ENCODE measurements at regions not wholly inside any gene's neighbourhood (a gene's known extent, or its start where the extent isn't known, plus 50 kb on each side); places are given as distances from the start of the nearest gene placed in this dataset.
"Not testable (repeated sequence)": the region's sequence is repeated elsewhere in the genome, so short reads cannot be mapped to it uniquely, and the experiment has no call there.

DNA sequence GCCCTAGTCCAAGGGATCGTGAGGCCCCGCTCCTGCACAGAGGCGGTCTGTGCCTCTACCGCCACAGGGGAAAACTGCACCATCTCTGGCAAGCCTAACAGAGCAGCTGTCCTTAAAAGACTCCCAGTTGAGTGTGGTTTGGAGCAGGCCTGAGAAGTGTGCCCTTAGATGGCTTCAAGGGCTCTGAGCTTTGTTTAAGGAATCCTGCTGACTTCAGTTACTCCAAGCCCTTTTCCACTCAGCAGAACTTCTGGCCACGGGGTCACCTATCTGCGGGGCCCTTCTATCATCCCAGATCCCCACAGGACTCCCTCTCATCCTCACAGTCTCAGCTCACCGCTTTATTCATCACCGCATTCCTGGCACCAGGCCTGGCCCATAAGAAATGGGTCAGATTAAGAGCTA is 131.5 kb downstream of the CCDC74A start:
- Histone ChIP-seq H3K9ac (ENCODE audit: insufficient read length, low read depth) (no peak overlapping the region), H3K4me1 (ENCODE audit: insufficient read depth, insufficient read length) (no peaks in the 10 kb centered on the region), H3K27me3 (ENCODE audit: insufficient read depth, insufficient read length) (no peaks in the 10 kb centered on the region), H3K9me3 (ENCODE audit: insufficient read depth, low read length) (no peaks in the 10 kb centered on the region; the same call in 1 of the 2 replicates), H3K36me3 (ENCODE audit: insufficient read depth, insufficient read length, low read length) (no peaks in the 10 kb centered on the region), H3K4me3 (ENCODE audit: insufficient read length, low read depth) (no peak overlapping the region)
- DNase-seq (ENCODE audit: low read depth, low spot score) = no peak
- TF ChIP-seq YY1 (IDR thresholded peaks at IDR 0.05; ENCODE audit: insufficient read depth, insufficient read length) (no peak), ZNF274 (IDR thresholded peaks at IDR 0.05; ENCODE audit: low read depth, low read length) (no peak), SUZ12 (IDR thresholded peaks at IDR 0.05; ENCODE audit: extremely low read depth, insufficient read depth, insufficient read length) (no peak)

DNA sequence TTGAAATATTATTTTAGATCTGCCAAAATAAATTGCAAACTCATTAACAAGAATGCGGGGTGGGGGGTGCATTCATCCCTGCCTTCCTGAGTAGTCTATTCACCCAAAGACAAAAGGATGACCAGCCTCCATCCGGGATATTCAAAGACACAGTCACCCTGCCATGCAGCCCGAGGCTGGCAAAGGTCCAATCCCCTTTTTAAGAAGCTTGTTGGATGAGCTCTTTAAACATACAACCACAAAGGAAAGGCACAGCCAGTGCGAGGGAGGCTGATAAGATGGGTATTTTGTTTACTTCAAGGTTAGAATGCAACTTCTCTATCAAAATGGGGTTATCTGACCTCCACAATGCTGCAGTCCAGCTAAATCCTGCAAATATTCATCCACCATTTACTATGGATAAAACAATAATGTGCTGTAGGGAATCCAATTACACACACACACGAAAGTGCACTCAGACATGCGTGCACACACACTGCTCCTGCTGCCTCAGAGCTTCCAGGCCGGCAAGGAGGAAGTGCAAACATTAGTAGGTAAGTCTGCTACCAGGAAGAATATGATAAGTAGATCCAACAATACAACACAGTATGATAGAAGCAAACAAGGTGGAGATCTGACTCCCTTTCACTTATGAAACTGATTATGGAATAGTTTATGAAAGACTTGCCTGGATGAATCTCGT is 133.6 kb downstream of the CCDC74A start:
- H3K4me3 ChIP-seq (ENCODE audit: insufficient read length, low read depth); H3K9ac ChIP-seq (ENCODE audit: insufficient read length, low read depth); H3K9me3 ChIP-seq (ENCODE audit: insufficient read depth, low read length); H3K36me3 ChIP-seq (ENCODE audit: insufficient read depth, insufficient read length, low read length); DNase-seq (ENCODE audit: low read depth, low spot score); H3K4me1 ChIP-seq (ENCODE audit: insufficient read depth, insufficient read length); H3K27me3 ChIP-seq (ENCODE audit: insufficient read depth, insufficient read length): not testable (repeated sequence)

DNA sequence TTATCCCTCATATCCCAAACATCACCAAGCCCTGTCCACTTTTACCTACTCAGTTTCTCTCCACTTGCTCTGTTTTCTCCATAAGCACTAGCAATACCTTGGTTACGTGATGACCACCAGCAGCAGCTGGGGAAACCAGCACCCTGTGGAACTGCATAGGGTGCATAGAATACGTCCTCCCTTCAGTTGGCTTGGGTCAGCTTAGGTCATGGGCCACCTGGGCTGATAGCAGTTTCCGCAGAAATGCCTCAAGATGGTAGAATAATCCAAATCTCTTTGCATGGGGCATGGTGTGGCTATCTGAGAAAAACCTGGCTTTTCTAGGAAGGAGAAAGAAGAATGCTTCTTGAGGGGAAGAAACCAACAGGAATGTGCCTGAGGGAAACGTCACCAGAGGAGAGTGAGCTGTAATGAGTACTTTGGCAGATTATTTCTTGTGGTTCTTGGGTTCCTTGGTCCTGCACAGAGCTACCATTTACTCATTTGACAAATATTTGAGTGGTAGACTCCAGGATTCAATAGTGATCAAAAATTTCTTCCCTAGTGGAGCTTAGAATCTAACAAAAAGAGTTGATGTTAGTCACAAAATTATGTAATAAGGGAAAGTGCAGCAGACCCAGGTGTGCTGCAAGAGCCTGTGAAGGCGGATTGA is 134.3 kb downstream of the CCDC74A start:
- H3K4me3 ChIP-seq (ENCODE audit: insufficient read length, low read depth); H3K9ac ChIP-seq (ENCODE audit: insufficient read length, low read depth); H3K9me3 ChIP-seq (ENCODE audit: insufficient read depth, low read length); H3K4me1 ChIP-seq (ENCODE audit: insufficient read depth, insufficient read length); H3K27me3 ChIP-seq (ENCODE audit: insufficient read depth, insufficient read length); DNase-seq (ENCODE audit: low read depth, low spot score); H3K36me3 ChIP-seq (ENCODE audit: insufficient read depth, insufficient read length, low read length): not testable (repeated sequence)

DNA sequence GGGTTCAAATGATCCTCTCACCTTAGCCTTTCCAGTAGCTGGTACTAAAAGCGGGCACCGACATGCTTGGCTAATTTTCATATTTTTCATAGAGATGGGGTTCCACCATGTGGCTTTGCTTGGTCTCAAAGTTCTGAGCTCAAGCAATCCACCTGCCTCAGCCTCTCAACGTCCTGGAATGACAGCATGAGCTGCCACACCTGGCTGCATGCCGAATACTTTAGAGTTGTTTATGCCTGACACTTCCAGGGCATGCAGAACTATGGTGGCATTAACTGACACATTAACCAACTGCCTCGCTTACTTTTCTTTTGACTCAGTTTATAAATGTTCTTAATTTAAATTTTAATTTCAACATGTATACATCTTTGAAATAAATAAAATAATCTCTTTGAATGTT is 135.8 kb downstream of the CCDC74A start:
- H3K4me1 ChIP-seq (ENCODE audit: insufficient read depth, insufficient read length); H3K27me3 ChIP-seq (ENCODE audit: insufficient read depth, insufficient read length); DNase-seq (ENCODE audit: low read depth, low spot score); H3K9me3 ChIP-seq (ENCODE audit: insufficient read depth, low read length); H3K4me3 ChIP-seq (ENCODE audit: insufficient read length, low read depth); H3K36me3 ChIP-seq (ENCODE audit: insufficient read depth, insufficient read length, low read length); H3K9ac ChIP-seq (ENCODE audit: insufficient read length, low read depth): not testable (repeated sequence)

DNA sequence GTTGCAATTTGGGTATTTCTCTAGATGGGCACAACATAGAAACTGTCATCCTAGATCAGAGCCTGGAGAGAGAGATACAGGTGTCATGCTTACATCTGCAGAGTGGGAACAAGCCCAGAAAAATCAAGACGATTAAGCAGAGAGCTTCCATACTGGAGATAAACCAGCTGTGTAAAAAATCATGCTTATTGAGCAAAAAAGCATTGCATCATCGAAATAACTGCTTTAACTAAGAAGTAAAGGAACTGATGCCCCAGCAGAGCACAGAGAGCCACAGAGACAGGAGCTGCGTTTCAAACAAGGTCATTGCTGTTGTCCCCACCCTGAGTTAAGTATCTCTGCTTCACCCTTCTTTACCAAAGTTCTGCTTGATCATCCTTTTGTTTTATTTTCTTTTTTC is 138.0 kb downstream of the CCDC74A start:
- not testable (repeated sequence) for H3K4me1 ChIP-seq (ENCODE audit: insufficient read depth, insufficient read length); H3K9ac ChIP-seq (ENCODE audit: insufficient read length, low read depth); H3K36me3 ChIP-seq (ENCODE audit: insufficient read depth, insufficient read length, low read length); H3K4me3 ChIP-seq (ENCODE audit: insufficient read length, low read depth); DNase-seq (ENCODE audit: low read depth, low spot score); H3K27me3 ChIP-seq (ENCODE audit: insufficient read depth, insufficient read length)
- peaks cover 17% of the 10 kb centered on the region; the same call in 1 of the 2 replicates for H3K9me3 ChIP-seq (ENCODE audit: insufficient read depth, low read length)

DNA sequence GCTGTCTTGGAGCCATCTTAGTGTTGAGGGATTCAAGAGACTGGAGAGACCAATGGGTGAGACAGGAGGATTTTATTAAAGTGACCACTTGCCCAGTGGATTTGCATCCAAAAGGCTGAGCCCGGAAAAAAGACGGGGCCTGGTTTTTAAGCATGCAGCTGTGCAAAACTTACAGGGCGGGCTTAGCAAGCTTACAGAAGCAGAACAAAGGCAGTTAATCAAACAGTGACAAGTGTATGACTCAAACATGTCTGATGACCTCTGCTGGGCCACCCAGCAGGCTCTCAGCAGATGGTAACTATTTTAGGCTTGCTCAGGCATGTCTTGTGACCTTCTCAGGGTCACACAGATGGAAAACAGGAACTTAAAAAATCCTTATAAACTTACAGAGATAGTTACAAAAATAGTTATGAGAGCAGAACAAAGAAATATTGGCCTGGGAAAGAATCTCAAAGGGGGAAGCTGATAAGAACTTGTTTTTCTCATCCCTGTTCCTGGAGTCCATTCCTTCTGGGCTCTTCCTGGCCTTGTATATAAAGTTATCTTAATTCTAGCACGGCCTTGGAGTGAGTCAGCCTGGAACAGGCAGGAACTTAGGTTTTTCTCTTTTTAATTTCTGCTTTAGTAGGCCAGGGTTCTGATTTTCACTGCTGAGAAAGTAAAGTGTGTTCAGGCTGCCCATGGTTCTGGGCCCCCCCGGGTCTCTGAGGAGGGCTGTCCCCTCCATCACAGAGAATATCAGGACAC is 141.3 kb downstream of the CCDC74A start:
- peaks cover 17% of the 10 kb centered on the region; the same call in 1 of the 2 replicates for H3K9me3 ChIP-seq (ENCODE audit: insufficient read depth, low read length)
- not testable (repeated sequence) for H3K4me3 ChIP-seq (ENCODE audit: insufficient read length, low read depth); H3K4me1 ChIP-seq (ENCODE audit: insufficient read depth, insufficient read length); DNase-seq (ENCODE audit: low read depth, low spot score); H3K9ac ChIP-seq (ENCODE audit: insufficient read length, low read depth); H3K36me3 ChIP-seq (ENCODE audit: insufficient read depth, insufficient read length, low read length)
- H3K27me3 ChIP-seq (ENCODE audit: insufficient read depth, insufficient read length) = peaks cover 18% of the 10 kb centered on the region

DNA sequence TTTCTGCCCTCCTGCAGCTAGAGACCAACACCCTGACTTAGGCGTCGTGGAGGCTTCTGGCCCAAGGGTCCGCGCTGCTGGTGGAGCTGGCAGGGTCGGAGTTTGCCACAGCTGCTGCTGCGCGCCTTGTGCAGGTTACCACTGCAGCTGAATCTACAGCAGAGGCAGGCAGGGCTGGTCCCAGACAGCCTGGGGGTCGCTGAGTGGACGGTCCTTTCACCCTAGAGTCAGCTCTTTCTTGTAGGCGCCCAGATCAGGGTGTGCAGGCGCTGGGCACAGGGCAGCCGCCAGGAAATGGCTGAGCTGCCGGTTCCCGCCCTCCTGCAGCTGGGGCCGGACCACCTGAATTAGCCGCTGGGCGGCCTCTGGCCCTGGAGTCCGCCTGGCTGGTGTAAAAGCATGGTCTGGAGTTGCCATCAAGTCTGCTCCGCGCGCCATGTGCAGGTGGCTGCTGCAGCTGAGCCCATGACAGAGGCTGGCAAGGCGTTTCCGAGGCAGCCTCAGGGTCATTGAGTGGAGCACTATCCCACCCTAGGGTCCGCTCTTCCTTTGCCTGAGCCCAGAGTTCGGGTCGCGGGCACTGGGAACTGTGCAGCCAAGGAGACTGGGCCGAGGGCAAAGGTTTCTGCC is 144.3 kb downstream of the CCDC74A start:
- H3K9me3 ChIP-seq (ENCODE audit: insufficient read depth, low read length) = peaks cover 17% of the 10 kb centered on the region; the same call in 1 of the 2 replicates
- not testable (repeated sequence) for DNase-seq (ENCODE audit: low read depth, low spot score); H3K4me1 ChIP-seq (ENCODE audit: insufficient read depth, insufficient read length); H3K4me3 ChIP-seq (ENCODE audit: insufficient read length, low read depth); H3K9ac ChIP-seq (ENCODE audit: insufficient read length, low read depth); H3K36me3 ChIP-seq (ENCODE audit: insufficient read depth, insufficient read length, low read length)
- H3K27me3 ChIP-seq (ENCODE audit: insufficient read depth, insufficient read length) = peaks cover 30% of the 10 kb centered on the region

DNA sequence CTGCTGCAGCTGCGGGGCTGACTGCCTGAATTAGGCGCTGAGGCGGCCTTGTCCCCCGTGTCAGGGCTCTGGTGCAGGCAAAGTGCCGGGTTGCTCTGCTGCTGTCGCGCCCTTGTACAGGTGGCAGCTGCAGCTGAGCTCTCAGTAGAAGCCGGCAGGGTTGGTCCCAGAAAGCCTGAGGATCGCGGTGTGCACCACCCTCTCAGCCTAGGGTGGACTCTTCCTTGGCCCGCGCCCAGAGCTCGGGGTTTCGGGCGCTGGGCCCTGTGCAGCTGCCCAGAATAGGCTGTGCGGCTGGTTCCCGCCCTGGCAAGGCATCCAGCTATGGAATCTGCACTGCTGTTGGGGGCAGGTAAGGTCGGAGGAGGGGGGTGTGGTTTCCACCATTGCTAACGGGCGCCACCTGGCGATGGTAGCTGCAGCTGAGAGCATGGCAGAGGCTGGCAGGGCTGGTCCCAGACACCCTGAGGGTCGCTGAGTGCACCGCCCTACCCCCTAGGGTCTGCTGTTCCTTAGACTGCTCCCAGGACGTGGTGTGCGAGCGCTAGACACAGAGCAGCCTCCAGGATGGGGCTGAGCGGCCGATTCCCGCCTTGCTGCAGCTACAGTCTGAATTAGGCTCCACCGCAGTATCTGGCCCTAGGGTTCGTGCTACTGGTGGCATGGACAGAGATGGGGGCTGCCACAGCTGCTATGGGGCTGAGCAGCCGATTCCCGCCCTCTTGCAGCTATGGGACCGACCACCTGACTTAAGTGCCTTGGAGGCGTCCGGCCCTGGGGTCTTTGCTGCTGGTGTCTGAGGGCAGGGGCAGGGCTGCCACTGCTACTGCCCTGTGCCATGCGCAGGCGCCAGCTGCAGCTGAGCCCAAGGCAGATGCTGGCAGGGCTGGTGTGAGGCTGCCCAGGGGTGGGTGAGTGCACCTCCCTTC is 145.0 kb downstream of the CCDC74A start:
- Histone ChIP-seq H3K27me3 (ENCODE audit: insufficient read depth, insufficient read length) (peaks cover 30% of the 10 kb centered on the region), H3K9ac (ENCODE audit: insufficient read length, low read depth) (peak overlapping the region; percentile 76), H3K9me3 (ENCODE audit: insufficient read depth, low read length) (peaks cover 17% of the 10 kb centered on the region; the same call in 1 of the 2 replicates), H3K4me3 (ENCODE audit: insufficient read length, low read depth) (peak overlapping the region; percentile 61)
- not testable (repeated sequence) for H3K36me3 ChIP-seq (ENCODE audit: insufficient read depth, insufficient read length, low read length); DNase-seq (ENCODE audit: low read depth, low spot score); H3K4me1 ChIP-seq (ENCODE audit: insufficient read depth, insufficient read length)

Data from NT2/D1 (cell line).